Common myeloid progenitor, CD34-positive (primary cell): ENCODE measurements at regions not wholly inside any gene's neighbourhood (a gene's known extent, or its start where the extent isn't known, plus 50 kb on each side); places are given as distances from the start of the nearest gene placed in this dataset.
"Not testable (repeated sequence)": the region's sequence is repeated elsewhere in the genome, so short reads cannot be mapped to it uniquely, and the experiment has no call there.

Experiments used
- CTCF ChIA-PET: fragments of 350-600 bp; sonication (Branson Sonifier 250); formaldehyde crosslinking; loops from one replicate; lab custom pipeline; 2021; ENCODE audit warnings: antibody characterized with exemption; lab: Charles Lee
- POLR2A ChIA-PET: fragments of 350-600 bp; sonication (Branson Sonifier 250); formaldehyde crosslinking; loops from one replicate; lab custom pipeline; 2021; ENCODE audit warnings: antibody characterized with exemption; lab: Charles Lee
- DNase-seq, 3 donors: peaks; one replicate each; pipeline versions ENCODE4 v3.0.0 to v3.0.0-alpha.2; 2013
- H3K27ac ChIP-seq, 2 experiments: 1 replicate in 1 of 2; 2 replicates in 1 of 2; pipeline ENCODE4 v1.7.0; 2013; ENCODE audit warnings: inconsistent platforms in 2 of 2, low read length in 2 of 2, mild to moderate bottlenecking in 2 of 2, low read depth in 1 of 2, moderate library complexity in 1 of 2; ENCODE audit not compliant: severe bottlenecking in 2 of 2, insufficient read depth in 1 of 2, poor library complexity in 1 of 2
- H3K27me3 ChIP-seq, 5 experiments: replicated peaks in 2 of 5; 1 replicate in 3 of 5; 2 replicates in 2 of 5; pipeline versions ENCODE4 v1.6.1 to v1.7.0; 2013; ENCODE audit warnings: low read length in 4 of 5, mild to moderate bottlenecking in 2 of 5, moderate library complexity in 2 of 5, inconsistent platforms in 1 of 5; ENCODE audit not compliant: insufficient read depth in 5 of 5, control insufficient read depth in 4 of 5
- H3K36me3 ChIP-seq, 4 experiments: 1 replicate in 2 of 4; 2 replicates in 2 of 4; pipeline versions ENCODE4 v1.6.1 to v1.7.0; 2013; ENCODE audit warnings: low read length in 3 of 4, control low read depth in 1 of 4, mild to moderate bottlenecking in 1 of 4; ENCODE audit not compliant: control insufficient read depth in 4 of 4, insufficient read depth in 4 of 4
- H3K4me1 ChIP-seq, 4 experiments: 1 replicate in 3 of 4; 2 replicates in 1 of 4; pipeline versions ENCODE4 v1.6.1 to v1.7.1; 2013; ENCODE audit warnings: low read length in 3 of 4, mild to moderate bottlenecking in 3 of 4, control low read depth in 1 of 4, inconsistent platforms in 1 of 4, moderate library complexity in 1 of 4; ENCODE audit not compliant: control insufficient read depth in 4 of 4, insufficient read depth in 4 of 4; ENCODE audit errors: control extremely low read depth in 1 of 4
- H3K4me3 ChIP-seq, 7 experiments: 1 replicate in 4 of 7; 2 replicates in 3 of 7; pipeline versions ENCODE4 v1.5.1 to v1.7.0; 2013; ENCODE audit warnings: mild to moderate bottlenecking in 7 of 7, low read length in 6 of 7, moderate library complexity in 6 of 7, inconsistent platforms in 2 of 7, low read depth in 2 of 7, control low read depth in 1 of 7; ENCODE audit not compliant: insufficient read depth in 4 of 7, control insufficient read depth in 1 of 7; ENCODE audit errors: extremely low read depth in 1 of 7
- H3K9me3 ChIP-seq, 5 experiments: 1 replicate in 4 of 5; 2 replicates in 1 of 5; pipeline versions ENCODE4 v1.6.1 to v1.7.1; 2013; ENCODE audit warnings: low read length in 4 of 5, mild to moderate bottlenecking in 2 of 5, inconsistent platforms in 1 of 5, low read depth in 1 of 5, moderate library complexity in 1 of 5; ENCODE audit not compliant: control insufficient read depth in 4 of 5, insufficient read depth in 2 of 5; ENCODE audit errors: control extremely low read depth in 1 of 5
- WGBS: methylation state at CpG from one replicate; pipeline ENCODE4 v1.1.5; 2013; ENCODE audit not compliant: insufficient coverage; 5-methylcytosine and 5-hydroxymethylcytosine counted together

- H3K36me3 ChIP-seq: no peaks in the 10 kb centered on the region
- WGBS: 100% methylated on average over 2 of the region's 6 CpGs
- no peak for DNase-seq
- POLR2A ChIA-PET: no interaction called here
- H3K9me3 ChIP-seq: peaks cover 0 to 1% (median 0%) of the 10 kb centered on the region in 5 experiments
- CTCF ChIA-PET: no interaction called here
- H3K4me3 ChIP-seq: no peak overlapping the region
- no peak overlapping the region for H3K27ac ChIP-seq
- H3K4me1 ChIP-seq: no peaks in the 10 kb centered on the region
- no peaks in the 10 kb centered on the region for H3K27me3 ChIP-seq
Observed at GRCh38 chr6:116997496-116997895, 120.5 kb downstream of the RFX6 start.

- peaks cover 0 to 2% (median 0%) of the 10 kb centered on the region in 5 experiments for H3K27me3 ChIP-seq
- CTCF ChIA-PET: no interaction called here
- no peak overlapping the region for H3K27ac ChIP-seq
- no peaks in the 10 kb centered on the region for H3K36me3 ChIP-seq
- no peaks in the 10 kb centered on the region for H3K4me1 ChIP-seq
- POLR2A ChIA-PET: no interaction called here
- no peak overlapping the region for H3K4me3 ChIP-seq
- no peaks in the 10 kb centered on the region for H3K9me3 ChIP-seq
- no peak for DNase-seq
- WGBS: no CpG with 5 or more reads among the region's 3 CpGs
Observed at GRCh38 chr6:117007659-117008058, 130.6 kb downstream of the RFX6 start.

- POLR2A ChIA-PET: no interaction called here
- 90% methylated on average over 3 of the region's 3 CpGs for WGBS
Observed at GRCh38 chr6:117008618-117009017, 131.6 kb downstream of the RFX6 start.

GRCh38 chr6:117014641-117015473 is 137.8 kb downstream of the RFX6 start:
- H3K27me3 ChIP-seq, H3K4me3 ChIP-seq, DNase-seq, H3K9me3 ChIP-seq, H3K4me1 ChIP-seq, H3K36me3 ChIP-seq, POLR2A ChIA-PET, H3K27ac ChIP-seq: not testable (repeated sequence)
- WGBS: 92% methylated on average over 34 of the region's 43 CpGs
- CTCF ChIA-PET: interaction anchor here (0.6 kb wide), 1 partner anchor 327 kb away, joined by 3 read pairs; no protein-coding TSS in a partner anchor

More at GRCh38 chr6:117008618-117009017, 131.6 kb downstream of the RFX6 start:
- Histone ChIP-seq H3K27me3 (peaks cover 0 to 2% (median 0%) of the 10 kb centered on the region in 5 experiments), H3K9me3 (no peaks in the 10 kb centered on the region), H3K36me3 (no peaks in the 10 kb centered on the region), H3K4me3 (no peak overlapping the region), H3K4me1 (no peaks in the 10 kb centered on the region), H3K27ac (no peak overlapping the region)
- CTCF ChIA-PET: no interaction called here
- no peak for DNase-seq

GRCh38 chr6:117015474-117015804 is 138.4 kb downstream of the RFX6 start:
- H3K9me3 ChIP-seq, POLR2A ChIA-PET, H3K4me3 ChIP-seq, H3K27me3 ChIP-seq, DNase-seq, H3K4me1 ChIP-seq, H3K27ac ChIP-seq, H3K36me3 ChIP-seq: not testable (repeated sequence)
- CTCF ChIA-PET: interaction anchor here (0.6 kb wide), 1 partner anchor 327 kb away, joined by 3 read pairs; no protein-coding TSS in a partner anchor
- 89% methylated on average over 4 of the region's 4 CpGs for WGBS

- Histone ChIP-seq H3K27me3 (no peaks in the 10 kb centered on the region), H3K4me1 (no peaks in the 10 kb centered on the region), H3K36me3 (no peaks in the 10 kb centered on the region), H3K4me3 (no peak overlapping the region), H3K27ac (no peak overlapping the region), H3K9me3 (no peaks in the 10 kb centered on the region)
- ChIA-PET CTCF (no interaction called here), POLR2A (no interaction called here)
- DNase-seq: no peak
- no CpG with 5 or more reads among the region's 1 CpG for WGBS
Observed at GRCh38 chr6:117018771-117019170, 141.7 kb downstream of the RFX6 start.

GRCh38 chr6:117022774-117023173 is 145.7 kb downstream of the RFX6 start:
- no peak overlapping the region for H3K27ac ChIP-seq

More at GRCh38 chr6:117022774-117023173, 145.7 kb downstream of the RFX6 start:
- Histone ChIP-seq H3K4me3 (no peak overlapping the region), H3K27me3 (no peaks in the 10 kb centered on the region), H3K9me3 (no peaks in the 10 kb centered on the region), H3K36me3 (no peaks in the 10 kb centered on the region), H3K4me1 (no peaks in the 10 kb centered on the region)
- POLR2A ChIA-PET: no interaction called here
- no peak for DNase-seq
- CTCF ChIA-PET: no interaction called here
